ENCODE measurements at regions not wholly inside any gene's neighbourhood (a gene's known extent, or its start where the extent isn't known, plus 50 kb on each side); places are given as distances from the start of the nearest gene placed in this dataset.

- TF ChIP-seq CTCF (IDR thresholded peaks at IDR 0.05), result peak; percentile 20 to 39 (median 24)
- TF ChIP-seq POLR2A (IDR thresholded peaks at IDR 0.05), result no peak
These were observed 175.4 kb downstream of the SH3BGRL start for GRCh38 chrX:81377329-81377728.
